CD4-positive, alpha-beta T cell treated with Interleukin-17A for 1 hour (primary cell): ENCODE measurements at regions not wholly inside any gene's neighbourhood (a gene's known extent, or its start where the extent isn't known, plus 50 kb on each side); places are given as distances from the start of the nearest gene placed in this dataset.
"Not testable (repeated sequence)": the region's sequence is repeated elsewhere in the genome, so short reads cannot be mapped to it uniquely, and the experiment has no call there.

ENCODE experiments used
- DNase-seq: peaks from one replicate; pipeline ENCODE4 v3.0.0-alpha.2; 2020

DNA sequence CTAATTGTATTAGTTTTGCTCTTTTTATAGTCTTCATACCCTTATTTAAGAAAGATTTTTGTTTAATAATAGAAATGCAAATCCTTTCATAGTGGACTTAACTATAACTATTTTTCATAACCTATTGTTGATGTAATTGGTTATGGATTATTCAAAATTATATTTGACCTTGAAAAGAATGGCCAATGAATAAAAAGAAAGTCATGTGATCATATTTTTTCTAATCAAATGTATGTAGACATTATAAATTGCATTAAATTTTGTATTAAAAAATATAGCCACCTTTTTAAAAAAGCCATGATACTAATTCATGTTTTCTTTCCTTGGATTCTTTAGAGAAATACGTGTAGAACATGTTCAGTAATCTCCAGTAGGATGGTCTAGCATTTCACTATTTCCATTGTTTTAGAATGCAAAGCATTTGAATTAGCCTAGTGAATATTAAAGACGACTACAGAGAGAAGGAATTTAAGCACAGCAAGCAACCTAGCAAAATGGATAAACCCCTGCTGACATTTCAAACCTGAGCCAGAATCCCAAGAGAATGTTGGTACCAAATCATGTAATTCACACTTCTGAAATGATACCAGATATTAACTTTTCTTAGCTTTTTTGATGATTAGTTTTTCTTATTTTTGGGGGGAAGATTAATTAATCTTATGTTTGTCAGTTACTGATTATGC lies 1297.4 kb upstream of the MIR17HG start:
- DNase-seq, result no peak

DNA sequence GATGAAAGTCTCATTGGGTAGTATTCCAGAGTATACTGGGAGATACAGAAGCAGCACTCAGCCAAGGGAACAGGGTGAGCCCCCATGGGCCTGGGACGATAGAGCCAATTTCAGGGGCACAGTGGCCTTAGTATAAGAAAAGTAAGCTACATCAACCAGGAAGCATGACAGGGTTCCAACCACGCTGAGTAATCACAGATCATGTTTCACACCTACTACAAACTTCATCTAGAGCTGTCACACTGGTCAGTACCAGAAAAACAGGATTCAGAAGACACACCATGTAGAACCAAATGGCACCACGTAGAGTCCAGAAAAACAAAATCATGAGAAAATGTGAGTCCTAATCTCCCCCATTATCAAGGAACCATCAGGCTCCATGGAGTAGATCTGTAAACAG lies 1292.4 kb upstream of the MIR17HG start:
- no peak for DNase-seq

DNA sequence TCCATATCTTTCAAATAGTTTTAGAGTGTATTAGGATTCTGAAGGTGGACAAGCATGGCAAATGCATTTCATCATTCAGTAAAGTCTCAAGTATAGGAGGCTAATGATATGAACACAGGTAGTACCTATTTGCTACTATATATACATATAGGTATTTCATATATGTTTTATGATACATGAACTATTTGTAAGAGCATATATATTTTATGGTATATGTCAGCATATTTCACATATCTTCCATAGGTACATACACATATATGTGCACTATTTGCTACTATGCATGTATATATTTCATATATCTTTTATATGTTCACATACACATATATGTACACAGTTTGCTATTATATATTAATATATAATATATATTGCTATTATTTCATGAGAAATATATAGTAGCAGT lies 1291.7 kb upstream of the MIR17HG start:
- DNase-seq, result no peak

- not testable (repeated sequence) for DNase-seq
Measured at GRCh38 chr13:90064226-90064625, 1283.3 kb upstream of the MIR17HG start.

DNA sequence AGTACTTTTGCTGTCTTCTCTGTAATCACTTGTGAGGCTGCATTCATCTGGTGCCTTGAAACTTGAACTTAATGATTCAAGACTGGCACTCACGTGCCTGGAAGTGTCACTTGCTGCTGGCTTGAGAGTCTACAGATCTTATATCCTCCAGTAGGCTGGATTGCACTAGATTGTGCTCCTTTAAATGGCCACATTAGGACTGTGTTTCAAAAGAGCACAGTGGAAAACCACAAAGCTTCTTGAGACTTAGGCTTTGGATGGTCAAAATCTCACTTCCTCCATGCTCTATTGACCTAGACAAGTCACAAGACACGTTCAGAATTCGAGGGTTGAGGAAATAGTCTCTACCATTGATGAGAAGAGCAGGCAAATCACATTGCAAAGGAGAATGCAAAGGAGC lies 1278.8 kb upstream of the MIR17HG start:
- DNase-seq, result no peak

DNA sequence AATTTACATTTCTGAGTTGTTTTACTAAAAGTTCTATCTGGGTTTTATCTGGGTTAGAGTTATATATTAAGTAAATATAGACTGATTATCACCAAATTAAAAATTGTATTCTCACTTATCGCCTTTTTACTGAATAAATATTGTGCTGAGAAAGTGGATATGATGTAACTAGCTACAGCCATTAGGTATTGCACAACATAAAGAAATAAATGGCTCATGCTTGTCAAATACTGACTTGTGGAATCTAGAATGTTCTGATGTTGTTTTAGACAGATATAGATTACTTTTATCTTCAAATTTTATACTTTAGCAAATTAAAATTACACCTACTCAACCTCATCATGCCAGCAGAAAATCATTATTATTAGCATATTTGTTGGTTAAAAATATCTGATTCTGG lies 1277.1 kb upstream of the MIR17HG start:
- no peak for DNase-seq

- DNase-seq, result no peak
Measured at GRCh38 chr13:90070837-90071525, 1276.5 kb upstream of the MIR17HG start.

DNA sequence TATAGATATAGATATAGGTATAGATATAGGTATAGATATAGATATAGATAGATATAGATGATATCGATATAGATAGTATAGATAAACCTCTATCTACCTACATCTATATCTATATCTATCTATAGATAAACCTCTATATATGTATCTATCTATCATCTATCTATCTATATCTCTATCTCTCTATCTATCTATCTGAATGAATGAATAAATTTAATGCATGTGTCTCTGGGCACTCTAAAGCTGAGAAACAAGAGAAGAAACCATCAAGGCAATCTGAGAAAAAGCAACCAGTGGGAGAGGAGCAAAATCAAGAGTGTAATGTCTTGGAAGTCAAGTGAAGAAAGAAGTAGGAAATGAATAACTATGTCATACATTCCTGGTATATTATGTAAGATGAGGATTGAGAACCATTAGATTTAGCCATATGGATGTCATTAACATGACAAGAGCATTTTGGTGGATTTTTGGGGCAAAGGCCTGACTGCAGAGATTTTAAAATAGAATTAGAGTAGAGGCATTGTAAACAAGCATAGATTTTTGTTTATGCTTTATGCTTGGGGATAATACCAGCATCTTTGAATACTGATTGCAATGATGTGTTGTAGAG lies 1262.7 kb upstream of the MIR17HG start:
- DNase-seq, result no peak

DNA sequence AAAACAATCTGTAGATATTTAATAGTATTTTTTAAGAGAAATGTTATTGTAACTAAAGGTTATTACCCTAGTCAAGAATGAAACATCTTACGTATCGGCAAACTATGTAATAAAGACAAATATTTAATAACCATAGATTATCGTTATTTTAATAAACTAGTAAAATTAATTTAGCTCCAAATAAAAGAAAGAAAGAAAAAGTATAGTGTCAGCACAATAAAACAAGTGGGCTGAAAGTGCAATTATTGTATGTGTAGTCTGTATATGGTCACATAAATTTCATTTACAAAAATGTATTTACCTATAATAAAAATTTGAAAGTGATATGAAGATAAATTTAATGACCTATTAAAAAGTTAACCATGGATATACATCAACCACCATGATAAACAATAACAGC lies 1258.4 kb upstream of the MIR17HG start:
- DNase-seq, result no peak

- DNase-seq, result no peak
Measured at GRCh38 chr13:90091611-90092010, 1255.9 kb upstream of the MIR17HG start.

DNA sequence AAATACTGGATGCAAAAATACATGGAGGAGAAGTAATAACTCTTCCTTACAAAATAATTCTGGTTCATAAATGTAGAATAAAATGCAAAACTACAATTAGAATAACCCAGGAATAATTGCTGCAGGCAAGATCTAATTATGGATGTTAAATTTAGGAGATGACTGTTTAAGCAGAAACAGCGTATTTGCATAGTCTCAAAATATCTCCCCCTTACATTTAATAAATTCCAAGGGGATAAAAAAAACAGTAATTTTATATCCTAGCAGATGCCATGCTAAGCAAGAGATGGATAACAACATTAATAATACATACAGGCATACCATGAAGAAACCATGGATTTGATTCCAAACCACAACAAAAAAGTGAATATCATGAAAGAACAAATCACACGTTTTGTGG lies 1253.1 kb upstream of the MIR17HG start:
- DNase-seq, result no peak

- DNase-seq, result no peak
Measured at GRCh38 chr13:90098577-90098976, 1248.9 kb upstream of the MIR17HG start.

DNA sequence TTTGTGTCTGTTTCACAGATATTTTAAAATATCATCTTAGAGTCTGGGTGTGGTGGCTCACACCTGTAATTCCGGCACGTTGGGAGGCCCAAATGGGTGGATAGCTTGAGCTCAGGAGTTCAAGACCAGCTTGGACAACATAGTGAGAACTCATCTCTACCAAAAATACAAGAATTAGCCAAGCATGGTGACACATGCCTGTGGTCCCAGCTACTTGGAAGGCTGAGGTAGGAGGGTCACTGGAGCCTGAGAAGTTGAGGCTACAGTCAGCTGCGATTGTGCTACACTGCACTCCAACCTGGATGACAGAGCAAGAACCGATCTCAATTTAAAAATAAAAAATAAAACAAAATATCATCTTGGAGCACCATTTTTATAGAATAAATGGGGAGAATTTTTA lies 1247.6 kb upstream of the MIR17HG start:
- no peak for DNase-seq

- DNase-seq, result no peak
Measured at GRCh38 chr13:90103099-90103784, 1244.2 kb upstream of the MIR17HG start.

DNA sequence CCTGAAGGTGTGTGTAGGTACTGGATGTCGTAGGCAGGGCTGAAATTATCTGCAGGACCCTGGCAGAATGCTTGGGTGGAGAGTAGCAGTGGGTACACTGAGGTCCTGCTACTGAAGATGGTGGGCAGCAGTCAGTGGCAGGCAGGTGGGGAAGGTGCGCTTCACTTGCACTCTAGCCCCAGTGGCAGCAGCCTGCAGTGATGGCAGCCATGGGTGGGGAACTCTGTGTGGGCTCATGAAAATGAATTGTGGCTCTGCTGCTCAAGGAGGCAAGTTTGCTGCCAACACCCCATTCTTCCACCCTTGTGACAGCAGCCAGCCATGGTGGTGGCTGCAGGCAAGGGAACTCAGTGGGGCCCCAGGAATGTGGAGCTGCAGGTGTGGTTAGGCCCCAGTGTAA lies 1242.7 kb upstream of the MIR17HG start:
- no peak for DNase-seq

DNA sequence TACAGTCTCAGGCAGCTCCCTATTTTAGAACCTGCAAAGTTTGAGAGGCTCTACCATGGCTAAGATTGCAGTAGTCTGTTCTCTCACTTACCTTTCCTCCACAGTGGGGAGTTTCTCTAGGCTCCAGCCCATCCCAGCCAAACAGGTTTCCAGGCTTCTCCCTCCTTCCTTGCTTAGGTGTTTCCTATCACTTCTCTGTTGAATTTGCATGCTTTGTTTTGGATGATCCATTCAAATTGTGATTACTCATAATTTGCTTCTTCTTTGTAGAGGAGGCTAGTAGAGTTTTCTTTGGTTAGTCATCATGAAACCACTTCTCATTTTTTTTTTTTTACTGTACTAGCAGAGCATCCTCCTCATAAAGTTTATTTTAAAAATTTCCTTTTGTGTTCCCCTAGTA lies 1242.2 kb upstream of the MIR17HG start:
- DNase-seq, result no peak

GRCh38 chr13:90105849-90106496 lies 1241.5 kb upstream of the MIR17HG start:
- DNase-seq, result no peak

DNA sequence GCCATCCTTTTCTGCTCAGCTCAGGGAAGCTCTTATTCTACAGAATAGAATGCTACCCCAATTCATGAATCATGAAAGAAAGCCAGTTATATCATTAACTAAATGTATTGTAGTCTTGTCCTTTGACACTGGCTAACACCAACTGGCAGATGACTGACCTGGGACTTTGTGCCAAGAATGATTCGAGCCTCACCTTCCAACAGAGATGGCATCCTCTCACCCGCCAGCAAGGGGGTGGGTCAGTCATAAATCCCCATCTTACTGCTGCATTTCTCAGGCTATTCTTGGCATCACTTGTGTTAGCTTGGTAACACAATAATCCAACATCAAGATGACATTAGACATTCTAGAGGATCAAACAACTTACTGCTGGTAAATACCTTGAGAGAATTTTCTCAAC lies 1239.8 kb upstream of the MIR17HG start:
- no peak for DNase-seq

GRCh38 chr13:90108547-90108946 lies 1238.9 kb upstream of the MIR17HG start:
- DNase-seq, result no peak

DNA sequence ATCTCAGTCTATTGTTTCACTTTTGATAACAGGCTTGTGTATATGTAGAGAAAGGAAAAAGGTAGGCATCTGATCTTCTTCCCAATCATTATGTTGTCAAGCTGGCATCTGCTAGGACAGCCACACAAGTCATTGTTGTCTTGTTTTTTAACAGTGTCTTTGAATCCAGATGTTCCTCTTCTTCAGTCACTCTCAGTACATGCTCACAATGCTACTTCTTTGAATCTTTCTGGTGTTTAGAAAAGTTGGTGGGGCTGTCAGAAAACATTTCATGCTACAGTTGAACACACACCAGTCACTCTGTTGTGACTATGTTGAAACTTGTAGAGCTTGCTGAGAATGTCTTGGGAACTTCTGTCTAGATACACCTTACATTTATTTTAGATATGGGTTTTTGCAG lies 1231.4 kb upstream of the MIR17HG start:
- no peak for DNase-seq

GRCh38 chr13:90118467-90119071 lies 1228.9 kb upstream of the MIR17HG start:
- no peak for DNase-seq

- no peak for DNase-seq
Measured at GRCh38 chr13:90120026-90120425, 1227.5 kb upstream of the MIR17HG start.

DNA sequence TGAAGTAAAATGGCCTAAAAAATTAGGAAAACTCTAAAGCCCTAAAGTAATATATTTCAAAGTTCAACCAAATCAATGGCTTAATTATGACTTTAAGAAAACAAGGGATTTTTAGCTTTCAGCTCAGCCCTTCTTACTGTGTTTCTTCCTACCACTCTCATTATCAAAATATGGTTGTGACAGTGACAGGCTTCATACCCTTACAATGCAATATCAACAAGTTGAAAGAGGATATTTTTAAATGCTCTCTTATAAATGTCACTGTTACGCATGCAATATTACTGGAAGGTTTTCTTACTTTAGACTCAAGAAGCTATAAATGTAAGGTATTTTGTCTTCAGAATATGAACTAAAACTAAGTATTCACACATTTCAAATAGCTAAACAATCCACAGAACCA lies 1225.7 kb upstream of the MIR17HG start:
- no peak for DNase-seq
